HCT116 (cell line): ENCODE measurements at regions not wholly inside any gene's neighbourhood (a gene's known extent, or its start where the extent isn't known, plus 50 kb on each side); places are given as distances from the start of the nearest gene placed in this dataset.

Experiments used
- ATAC-seq: fragments of 200-7000 bp; cut with Tn5 transposase; 2 replicates; pipeline ENCODE4 v1.9.1; 2020; ENCODE audit warnings: mild to moderate bottlenecking, moderate library complexity
- BruUV-seq: library from RNA; stranded (reverse); fragments of 400-500 nt; replicated peaks from 2 replicates; lab custom pipeline; 2021; lab: Mats Ljungman, UMichigan
- CTCF ChIA-PET: fragments of 300-600 bp; sonication (Branson Sonifier 250); formaldehyde crosslinking; loops from one replicate; lab custom pipeline; 2021; ENCODE audit warnings: antibody characterized with exemption; lab: Charles Lee
- POLR2A ChIA-PET: fragments of 300-600, 350-600 bp; sonication (Branson Sonifier 250); formaldehyde crosslinking; loops from one replicate; lab custom pipeline; 2021; ENCODE audit warnings: antibody characterized with exemption; lab: Charles Lee
- RAD21 ChIA-PET, 2 experiments: fragments of 300-600 bp; sonication (Branson Sonifier 250); formaldehyde crosslinking; loops; one replicate each; lab custom pipeline; 2023; ENCODE audit warnings: low total read pairs in 2 of 2; ENCODE audit not compliant: uncharacterized antibody in 2 of 2, unreplicated experiment in 2 of 2, low non-redundant PET in 1 of 2; lab: Charles Lee
- DNase-seq: peaks from one replicate; pipeline ENCODE4 v3.0.0-alpha.2; 2010; ENCODE audit warnings: low read depth, low spot score
- H2AFZ ChIP-seq: fragments of 200-600 bp; shearing (Covaris generic), sonication (generic); 2 replicates; pipeline ENCODE4 v1.6.1; 2017; ENCODE audit warnings: low read depth, mixed run types, mixed read lengths, antibody characterized with exemption, low read length; ENCODE audit not compliant: poor library complexity, severe bottlenecking
- H3K27ac ChIP-seq: 2 replicates; pipeline ENCODE4 v1.5.1; 2012; ENCODE audit warnings: low read depth, low read length
- H3K27me3 ChIP-seq: fragments of 200-600 bp; sonication (generic); 2 replicates; pipeline ENCODE4 v1.6.1; 2016; ENCODE audit warnings: mixed run types, low read length, mixed read lengths; ENCODE audit not compliant: insufficient read depth
- H3K36me3 ChIP-seq, 2 experiments: fragments of 200-500 bp in 1 of 2; fragments of 200-600 bp in 1 of 2; sonication (Bioruptor generic) in 1 of 2; sonication (generic) in 1 of 2; 2 replicates each; pipeline versions ENCODE4 v1.5.1 to v1.6.1; 2014 to 2016; ENCODE audit warnings: low read length in 2 of 2, inconsistent platforms in 1 of 2, mixed read lengths in 1 of 2, mixed run types in 1 of 2; ENCODE audit not compliant: insufficient read depth in 2 of 2, control insufficient read depth in 1 of 2
- H3K4me1 ChIP-seq, 2 experiments: fragments of 200-600 bp in 1 of 2; sonication (generic) in 1 of 2; 2 replicates each; pipeline versions ENCODE4 v1.5.1 to v1.6.1; 2012 to 2017; ENCODE audit warnings: low read length in 2 of 2, inconsistent platforms in 1 of 2, mild to moderate bottlenecking in 1 of 2, mixed read lengths in 1 of 2, mixed run types in 1 of 2, moderate library complexity in 1 of 2; ENCODE audit not compliant: insufficient read depth in 2 of 2, control insufficient read depth in 1 of 2
- H3K4me2 ChIP-seq: fragments of 200-600 bp; sonication (generic); 2 replicates; pipeline ENCODE4 v1.6.1; 2017; ENCODE audit warnings: mixed run types, low read length, mixed read lengths
- H3K4me3 ChIP-seq, 2 experiments: fragments of 200-600 bp in 1 of 2; sonication (generic) in 1 of 2; replicated peaks in 1 of 2; 2 replicates each; pipeline ENCODE4 v1.5.1; 2011 to 2016; ENCODE audit warnings: low read length in 2 of 2, control low read depth in 1 of 2, low read depth in 1 of 2, mild to moderate bottlenecking in 1 of 2, mixed read lengths in 1 of 2, mixed run types in 1 of 2
- H3K79me2 ChIP-seq: fragments of 200-600 bp; sonication (generic); 2 replicates; pipeline ENCODE4 v1.6.1; 2017; ENCODE audit warnings: mild to moderate bottlenecking, mixed run types, low read length, moderate library complexity, mixed read lengths; ENCODE audit not compliant: insufficient read depth
- H3K9ac ChIP-seq: fragments of 200-600 bp; sonication (generic); 2 replicates; pipeline ENCODE4 v1.6.1; 2016; ENCODE audit warnings: low read length, mixed read lengths
- H3K9me2 ChIP-seq: fragments of 200-600 bp; sonication (generic), shearing (Covaris generic); 2 replicates; pipeline ENCODE4 v1.6.1; 2017; ENCODE audit warnings: mixed run types, mild to moderate bottlenecking, moderate library complexity; ENCODE audit not compliant: insufficient read depth
- H3K9me3 ChIP-seq, 2 experiments: fragments of 200-500 bp in 1 of 2; fragments of 200-600 bp in 1 of 2; sonication (Bioruptor generic) in 1 of 2; sonication (generic) in 1 of 2; 2 replicates each; pipeline ENCODE4 v1.6.1; 2014 to 2017; ENCODE audit warnings: low read length in 2 of 2, mixed read lengths in 2 of 2, inconsistent platforms in 1 of 2, low read depth in 1 of 2, mild to moderate bottlenecking in 1 of 2, mixed run types in 1 of 2, moderate library complexity in 1 of 2; ENCODE audit not compliant: control insufficient read depth in 1 of 2, insufficient read depth in 1 of 2
- H4K20me1 ChIP-seq: fragments of 200-600 bp; sonication (generic), shearing (Covaris generic); 2 replicates; pipeline ENCODE4 v1.6.1; 2017; ENCODE audit warnings: mixed run types, mild to moderate bottlenecking, moderate library complexity; ENCODE audit not compliant: insufficient read depth
- ATF3 ChIP-seq: IDR thresholded peaks from 2 replicates; pipeline ENCODE4 v1.6.1; 2012
- CEBPB ChIP-seq: IDR thresholded peaks from 2 replicates; pipeline ENCODE4 v1.6.1; 2012; ENCODE audit warnings: low read depth
- CTCF ChIP-seq, 3 experiments: fragments of 200-600 bp in 1 of 3; sonication (generic) in 1 of 3; IDR thresholded peaks in 2 of 3; conservative IDR thresholded peaks in 1 of 3; 2 replicates each; pipeline ENCODE4 v1.5.1; 2012 to 2017; ENCODE audit warnings: low read depth in 2 of 3, low read length in 2 of 3, antibody characterized with exemption in 1 of 3, borderline replicate concordance in 1 of 3, control low read depth in 1 of 3, mild to moderate bottlenecking in 1 of 3, mixed read lengths in 1 of 3, mixed run types in 1 of 3, moderate library complexity in 1 of 3; ENCODE audit not compliant: insufficient read depth in 1 of 3
- ELF1 ChIP-seq: IDR thresholded peaks from 2 replicates; pipeline ENCODE4 v1.6.1; 2012; ENCODE audit warnings: low read depth, borderline replicate concordance
- EZH2 ChIP-seq: fragments of 200-600 bp; sonication (generic); IDR thresholded peaks from 2 replicates; pipeline ENCODE4 v1.6.1; 2017; ENCODE audit warnings: antibody characterized with exemption, mixed run types
- EZH2phosphoT487 ChIP-seq: fragments of 200-600 bp; IDR thresholded peaks from 2 replicates; pipeline ENCODE4 v1.6.1; 2018; ENCODE audit warnings: antibody characterized with exemption, borderline replicate concordance
- FOSL1 ChIP-seq: IDR thresholded peaks from 2 replicates; pipeline ENCODE4 v1.6.1; 2012; ENCODE audit warnings: low read depth
- JUND ChIP-seq: IDR thresholded peaks from 2 replicates; pipeline ENCODE4 v1.6.1; 2012
- POLR2AphosphoS5 ChIP-seq: IDR thresholded peaks from 2 replicates; pipeline ENCODE4 v1.6.1; 2011; ENCODE audit warnings: mild to moderate bottlenecking, low read depth, low read length, moderate library complexity
- SIN3A ChIP-seq: IDR thresholded peaks from 2 replicates; pipeline ENCODE4 v1.6.1; 2012; ENCODE audit warnings: low read depth
- SP1 ChIP-seq: IDR thresholded peaks from 2 replicates; pipeline ENCODE4 v1.6.1; 2012; ENCODE audit warnings: low read depth
- SRF ChIP-seq: IDR thresholded peaks from 2 replicates; pipeline ENCODE4 v1.6.1; 2012; ENCODE audit warnings: low read depth
- ZBTB33 ChIP-seq: IDR thresholded peaks from 2 replicates; pipeline ENCODE4 v1.6.1; 2011; ENCODE audit warnings: mild to moderate bottlenecking, low read length, moderate library complexity; ENCODE audit not compliant: insufficient replicate concordance; ENCODE audit errors: extremely low read depth
- ZFX ChIP-seq: fragments of 450-650 bp; IDR thresholded peaks from 2 replicates; pipeline ENCODE4 v1.6.1; 2017
- ZNF274 ChIP-seq: fragments of 200-500 bp; sonication (Bioruptor generic); IDR thresholded peaks from 2 replicates; pipeline ENCODE4 v1.6.1; 2014; ENCODE audit warnings: mild to moderate bottlenecking, low read depth, low read length, inconsistent platforms
- intact Hi-C: fragments of 100-400 bp; cut with micrococcal nuclease; formaldehyde crosslinking; loops from 2 replicates; pipeline ENCODE4 v1.10.0; 2022

- no peak for TF ChIP-seq SIN3A
- no peak for TF ChIP-seq ZNF274
- TF ChIP-seq ELF1, result no peak
- TF ChIP-seq, all 23 proteins: peak for 0
Measured at GRCh38 chr6:67458265-67458664, 1176.8 kb upstream of the ADGRB3 start (continued).

GRCh38 chr6:67451874-67452273, 1183.2 kb upstream of the ADGRB3 start:
- no peaks in the 10 kb centered on the region for H3K4me1 ChIP-seq
- no peaks in the 10 kb centered on the region for H4K20me1 ChIP-seq
- H2AFZ ChIP-seq, result no peak overlapping the region
- H3K27ac ChIP-seq, result no peak overlapping the region
- H3K4me3 ChIP-seq, result no peak overlapping the region
- H3K9me3 ChIP-seq, result peaks cover 5 to 20% of the 10 kb centered on the region in 2 experiments; a peak in 2 of 4 replicates
- H3K9ac ChIP-seq, result no peak overlapping the region
- TF ChIP-seq ZBTB33 (no peak), EZH2phosphoT487 (no peak), POLR2AphosphoS5 (no peak), CEBPB (no peak), SP1 (no peak), ZFX (no peak), ZNF274 (no peak), ATF3 (no peak), SRF (no peak), EZH2 (no peak), CTCF (IDR thresholded peaks at IDR 0.05 in 2 of 3, conservative IDR thresholded peaks at IDR 0.05 in 1 of 3; ENCODE audit: borderline replicate concordance in 1 of 3, insufficient read depth in 1 of 3, low read depth in 2 of 3, low read length in 2 of 3) (no peak), SIN3A (no peak), JUND (no peak), ELF1 (no peak), FOSL1 (no peak)
- DNase-seq, result no peak
- no peaks in the 10 kb centered on the region for H3K27me3 ChIP-seq
- H3K36me3 ChIP-seq, result no peaks in the 10 kb centered on the region
- RAD21 ChIA-PET, result no interaction called here
- intact Hi-C loops, result no loop called here
- no peaks in the 10 kb centered on the region for H3K79me2 ChIP-seq
- H3K4me2 ChIP-seq, result no peak overlapping the region
- POLR2A ChIA-PET, result no interaction called here
- no peaks in the 10 kb centered on the region for H3K9me2 ChIP-seq
- CTCF ChIA-PET, result no interaction called here
- BruUV-seq, result no TSS peak
- no peak for ATAC-seq
